CD4-positive, alpha-beta T cell (primary cell): ENCODE measurements at regions not wholly inside any gene's neighbourhood (a gene's known extent, or its start where the extent isn't known, plus 50 kb on each side); places are given as distances from the start of the nearest gene placed in this dataset.
A peak's percentile ranks its signal among the peaks of the same experiment; 100 is the strongest.

ENCODE experiments used
- ATAC-seq: fragments of 200-7000 bp; cut with Tn5 transposase; one replicate; pipeline ENCODE4 v1.10.0; 2022; ENCODE audit warnings: mild to moderate bottlenecking; ENCODE audit not compliant: poor library complexity
- CTCF ChIA-PET: fragments of 350-600 bp; sonication (Branson Sonifier 250); formaldehyde crosslinking; loops from one replicate; lab custom pipeline; 2021; ENCODE audit warnings: antibody characterized with exemption, inconsistent platforms; lab: Charles Lee
- POLR2A ChIA-PET: fragments of 350-600 bp; sonication (Branson Sonifier 250); formaldehyde crosslinking; loops from one replicate; lab custom pipeline; 2021; ENCODE audit warnings: antibody characterized with exemption, inconsistent platforms; lab: Charles Lee
- DNase-seq, 14 experiments: peaks; one replicate each; pipeline ENCODE4 v3.0.0-alpha.2; 2013 to 2020; ENCODE audit warnings: mixed read lengths in 2 of 14
- H3K27ac ChIP-seq, 2 donors: one replicate each; pipeline versions ENCODE4 v1.5.1 to v1.7.0; 2013; ENCODE audit warnings: low read length in 2 of 2, low read depth in 1 of 2, mild to moderate bottlenecking in 1 of 2
- H3K27me3 ChIP-seq, 2 experiments: 1 replicate in 1 of 2; 2 replicates in 1 of 2; pipeline versions ENCODE4 v1.6.1 to v1.7.0; 2013; ENCODE audit warnings: low read length in 2 of 2, control low read depth in 1 of 2, mild to moderate bottlenecking in 1 of 2, moderate library complexity in 1 of 2; ENCODE audit not compliant: insufficient read depth in 2 of 2, control insufficient read depth in 1 of 2
- H3K36me3 ChIP-seq: one replicate; pipeline ENCODE4 v1.6.1; 2013; ENCODE audit warnings: low read length, control low read depth; ENCODE audit not compliant: insufficient read depth
- H3K4me1 ChIP-seq: one replicate; pipeline ENCODE4 v1.6.1; 2013; ENCODE audit warnings: low read length, control low read depth; ENCODE audit not compliant: insufficient read depth
- H3K4me3 ChIP-seq: one replicate; pipeline ENCODE4 v1.5.1; 2013; ENCODE audit warnings: mild to moderate bottlenecking, low read length, moderate library complexity
- H3K9me3 ChIP-seq, 2 experiments: 1 replicate in 1 of 2; 2 replicates in 1 of 2; pipeline versions ENCODE4 v1.6.1 to v1.7.0; 2013; ENCODE audit warnings: low read length in 2 of 2, mild to moderate bottlenecking in 2 of 2, control low read depth in 1 of 2, moderate library complexity in 1 of 2; ENCODE audit not compliant: control insufficient read depth in 1 of 2, insufficient read depth in 1 of 2
- H3K27ac Mint-ChIP-seq: one replicate; pipeline ENCODE4 v1.8.0; 2020; ENCODE audit warnings: mixed read lengths
- H3K27me3 Mint-ChIP-seq: one replicate; pipeline ENCODE4 v1.8.0; 2021; ENCODE audit warnings: mixed read lengths
- H3K36me3 Mint-ChIP-seq: one replicate; pipeline ENCODE4 v1.8.0; 2021; ENCODE audit warnings: low read depth, mixed read lengths
- H3K4me1 Mint-ChIP-seq: one replicate; pipeline ENCODE4 v1.8.0; 2021; ENCODE audit warnings: low read depth, mixed read lengths
- H3K4me3 Mint-ChIP-seq: one replicate; pipeline ENCODE4 v1.8.0; 2020; ENCODE audit warnings: mild to moderate bottlenecking, mixed read lengths
- H3K9me3 Mint-ChIP-seq: one replicate; pipeline ENCODE4 v1.8.0; 2020; ENCODE audit warnings: mixed read lengths
- CTCF ChIP-seq: fragments of 200-600 bp; IDR thresholded peaks from one replicate; pipeline ENCODE4 v1.8.0; 2022; ENCODE audit warnings: antibody characterized with exemption, mild to moderate bottlenecking
- intact Hi-C, 2 experiments: fragments of 100-400 bp; cut with DNase I in 1 of 2; cut with micrococcal nuclease in 1 of 2; formaldehyde crosslinking; loops; one replicate each; pipeline versions ENCODE4 v1.15.1 to v1.9.0; 2023 to 2025; cut with DNase I, micrococcal nuclease

- Histone ChIP-seq H3K27ac (no peak overlapping the region), H3K4me1 (peaks cover 8% of the 10 kb centered on the region), H3K36me3 (no peaks in the 10 kb centered on the region), H3K9me3 (no peaks in the 10 kb centered on the region), H3K27me3 (no peaks in the 10 kb centered on the region), H3K4me3 (no peak overlapping the region)
- CTCF ChIA-PET = no interaction called here
- intact Hi-C loops = no loop called here
- POLR2A ChIA-PET = interaction anchor here (0.5 to 1.2 kb wide), 2 partner anchors 56 to 191 kb away, joined by 3 read pairs; partner anchors contain the start of gene CDC73
- no peak for TF ChIP-seq CTCF
- DNase-seq (no peak), ATAC-seq (no peak)
- Mint-ChIP-seq H3K9me3 (no peaks in the 10 kb centered on the region), H3K27me3 (no peaks in the 10 kb centered on the region), H3K27ac (no peak overlapping the region), H3K36me3 (no peaks in the 10 kb centered on the region), H3K4me1 (peaks cover 20% of the 10 kb centered on the region), H3K4me3 (no peak overlapping the region)
These were observed 126.0 kb upstream of the B3GALT2 start for GRCh38 chr1:193312432-193312831.

GRCh38 chr1:193311226-193311948 lies 125.0 kb upstream of the B3GALT2 start:
- intact Hi-C loops = no loop called here
- Mint-ChIP-seq H3K9me3 (no peaks in the 10 kb centered on the region), H3K4me1 (peaks cover 20% of the 10 kb centered on the region), H3K36me3 (no peaks in the 10 kb centered on the region), H3K27me3 (no peaks in the 10 kb centered on the region), H3K4me3 (no peak overlapping the region), H3K27ac (peak overlapping the region; percentile 29)
- ATAC-seq (no peak), DNase-seq (peak in 2 of 14 experiments; percentile 10 to 18)
- Histone ChIP-seq H3K4me1 (peaks cover 8% of the 10 kb centered on the region), H3K4me3 (no peak overlapping the region), H3K36me3 (no peaks in the 10 kb centered on the region), H3K27ac (no peak overlapping the region), H3K9me3 (no peaks in the 10 kb centered on the region), H3K27me3 (no peaks in the 10 kb centered on the region)
- POLR2A ChIA-PET = interaction anchor here (0.6 to 1.2 kb wide), 4 partner anchors 10 to 766 kb away, joined by 3 read pairs; no protein-coding TSS in a partner anchor
- CTCF ChIA-PET = interaction anchor here (0.7 kb wide), 1 partner anchor 880 kb away, joined by 3 read pairs; no protein-coding TSS in a partner anchor
- TF ChIP-seq CTCF = no peak

GRCh38 chr1:193310564-193310963 lies 124.2 kb upstream of the B3GALT2 start:
- Histone ChIP-seq H3K27me3 (no peaks in the 10 kb centered on the region), H3K4me3 (no peak overlapping the region), H3K4me1 (peaks cover 8% of the 10 kb centered on the region), H3K9me3 (no peaks in the 10 kb centered on the region), H3K36me3 (no peaks in the 10 kb centered on the region), H3K27ac (no peak overlapping the region)
- Mint-ChIP-seq H3K27me3 (no peaks in the 10 kb centered on the region), H3K4me3 (no peak overlapping the region), H3K4me1 (peaks cover 20% of the 10 kb centered on the region), H3K36me3 (no peaks in the 10 kb centered on the region), H3K27ac (no peak overlapping the region), H3K9me3 (no peaks in the 10 kb centered on the region)
- ATAC-seq (no peak), DNase-seq (peak in 1 of 14 experiments; percentile 20)
- ChIA-PET POLR2A (interaction anchor here (0.6 to 0.7 kb wide), 3 partner anchors 167 to 767 kb away, joined by 3 read pairs; no protein-coding TSS in a partner anchor), CTCF (interaction anchor here (0.7 kb wide), 1 partner anchor 881 kb away, joined by 3 read pairs; no protein-coding TSS in a partner anchor)
- no peak for TF ChIP-seq CTCF
- intact Hi-C loops = no loop called here
